ENCODE measurements at regions not wholly inside any gene's neighbourhood (a gene's known extent, or its start where the extent isn't known, plus 50 kb on each side); places are given as distances from the start of the nearest gene placed in this dataset.

DNA sequence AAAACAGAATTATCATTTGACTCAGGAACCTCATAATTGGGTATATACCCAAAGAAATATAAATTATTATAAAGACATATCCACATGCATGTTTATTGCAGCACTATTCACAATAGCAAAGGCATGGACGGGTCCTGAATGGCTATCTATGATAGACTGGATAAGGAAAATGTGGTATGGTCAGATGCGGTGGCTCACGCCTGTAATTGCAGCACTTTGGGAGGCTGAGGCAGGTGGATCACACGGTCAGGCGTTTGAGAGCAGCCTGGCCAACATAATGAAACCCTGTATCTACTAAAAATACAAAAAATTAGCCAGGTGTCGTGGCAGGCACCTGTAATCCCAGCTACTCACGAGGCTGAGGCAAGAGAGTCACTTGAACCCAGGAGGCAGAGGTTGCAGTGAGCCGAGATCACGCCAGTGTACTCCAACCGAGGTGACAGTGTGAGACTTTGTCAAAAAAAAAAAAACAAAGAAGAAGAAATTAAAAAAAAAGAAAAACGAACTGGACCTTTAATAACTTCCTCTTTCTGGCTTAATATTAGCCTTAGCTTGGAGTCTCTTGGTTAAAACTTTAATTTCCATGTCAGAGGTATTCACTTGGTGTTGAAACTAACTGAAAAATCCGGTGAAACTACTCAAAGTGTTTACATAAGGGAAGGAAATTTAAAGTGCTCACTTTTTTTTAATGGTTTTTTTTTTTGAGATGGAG is 104.4 kb downstream of the ZNF486 start:
- TF ChIP-seq, protein P1, sequence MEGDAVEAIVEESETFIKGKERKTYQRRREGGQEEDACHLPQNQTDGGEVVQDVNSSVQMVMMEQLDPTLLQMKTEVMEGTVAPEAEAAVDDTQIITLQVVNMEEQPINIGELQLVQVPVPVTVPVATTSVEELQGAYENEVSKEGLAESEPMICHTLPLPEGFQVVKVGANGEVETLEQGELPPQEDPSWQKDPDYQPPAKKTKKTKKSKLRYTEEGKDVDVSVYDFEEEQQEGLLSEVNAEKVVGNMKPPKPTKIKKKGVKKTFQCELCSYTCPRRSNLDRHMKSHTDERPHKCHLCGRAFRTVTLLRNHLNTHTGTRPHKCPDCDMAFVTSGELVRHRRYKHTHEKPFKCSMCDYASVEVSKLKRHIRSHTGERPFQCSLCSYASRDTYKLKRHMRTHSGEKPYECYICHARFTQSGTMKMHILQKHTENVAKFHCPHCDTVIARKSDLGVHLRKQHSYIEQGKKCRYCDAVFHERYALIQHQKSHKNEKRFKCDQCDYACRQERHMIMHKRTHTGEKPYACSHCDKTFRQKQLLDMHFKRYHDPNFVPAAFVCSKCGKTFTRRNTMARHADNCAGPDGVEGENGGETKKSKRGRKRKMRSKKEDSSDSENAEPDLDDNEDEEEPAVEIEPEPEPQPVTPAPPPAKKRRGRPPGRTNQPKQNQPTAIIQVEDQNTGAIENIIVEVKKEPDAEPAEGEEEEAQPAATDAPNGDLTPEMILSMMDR (IDR thresholded peaks at IDR 0.05): no peak
- no peak for TF ChIP-seq POLR2A (IDR thresholded peaks at IDR 0.05)

Measured in lower leg skin (tissue), 3 donors.